GM18520 (cell line): ENCODE measurements at regions not wholly inside any gene's neighbourhood (a gene's known extent, or its start where the extent isn't known, plus 50 kb on each side); places are given as distances from the start of the nearest gene placed in this dataset.
"Not testable (repeated sequence)": the region's sequence is repeated elsewhere in the genome, so short reads cannot be mapped to it uniquely, and the experiment has no call there.

Experiments used
- ATAC-seq: cut with Tn5 transposase; IDR thresholded peaks from one replicate; pipeline ENCODE4 v1.9.1; 2021; ENCODE audit not compliant: unreplicated experiment

DNA sequence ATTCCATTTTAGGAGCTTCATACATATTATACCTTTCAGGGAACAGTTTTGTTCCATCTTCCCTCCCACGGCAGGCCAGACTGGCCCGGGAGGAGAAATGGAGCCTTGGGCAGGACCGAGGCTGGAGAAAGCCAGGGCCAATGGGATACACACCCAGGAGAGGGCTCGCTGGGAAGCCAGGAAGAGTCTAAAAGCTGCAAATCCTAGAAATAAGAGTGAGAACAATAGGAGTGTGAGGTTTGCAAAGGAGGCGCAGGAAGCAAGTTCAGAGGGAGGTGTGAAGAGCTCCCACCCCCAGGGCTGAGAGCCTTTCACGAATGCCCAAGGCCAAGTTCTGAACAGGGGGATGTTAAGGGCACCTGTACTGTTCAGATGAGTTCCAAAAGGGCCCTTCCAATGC lies 67.5 kb upstream of the CPSF6 start:
- ATAC-seq = no peak

DNA sequence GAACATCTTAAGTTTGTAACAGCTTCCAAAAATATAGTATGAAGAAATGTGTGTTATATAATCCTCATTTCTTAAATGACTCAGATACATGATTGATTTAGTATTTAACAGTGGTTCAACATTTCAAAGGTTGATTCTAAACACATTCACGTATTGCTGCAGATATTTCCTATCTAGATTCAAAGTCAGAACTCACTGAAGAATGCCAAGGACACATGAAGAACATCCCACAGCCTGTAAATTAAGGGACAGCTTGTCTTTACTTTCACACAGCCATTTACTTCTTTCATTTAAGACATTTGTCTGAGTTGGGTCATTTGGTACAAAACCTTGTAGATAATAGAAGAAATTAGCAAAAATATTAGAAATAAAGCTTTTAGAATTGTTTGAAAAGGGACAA lies 66.9 kb upstream of the CPSF6 start:
- no peak for ATAC-seq

DNA sequence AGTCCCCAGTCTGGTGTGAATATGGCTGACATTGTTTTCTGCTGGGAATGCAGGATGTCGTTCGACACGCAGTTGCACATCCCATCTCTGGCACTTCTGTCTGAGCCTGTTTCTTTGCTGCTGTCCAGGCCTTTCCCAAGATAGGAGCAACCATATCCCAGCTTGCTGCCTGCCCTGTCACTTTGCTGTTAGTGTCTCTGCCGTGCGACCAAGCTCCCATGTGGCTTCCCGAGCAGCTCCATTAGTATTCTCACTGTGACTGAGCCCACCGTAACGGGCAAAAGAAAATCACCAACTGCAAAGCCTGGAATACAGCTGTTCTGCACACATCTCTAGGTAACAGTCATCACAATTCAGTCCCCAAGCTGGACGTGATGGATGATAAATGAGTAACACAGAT lies 66.0 kb upstream of the CPSF6 start:
- no peak for ATAC-seq

DNA sequence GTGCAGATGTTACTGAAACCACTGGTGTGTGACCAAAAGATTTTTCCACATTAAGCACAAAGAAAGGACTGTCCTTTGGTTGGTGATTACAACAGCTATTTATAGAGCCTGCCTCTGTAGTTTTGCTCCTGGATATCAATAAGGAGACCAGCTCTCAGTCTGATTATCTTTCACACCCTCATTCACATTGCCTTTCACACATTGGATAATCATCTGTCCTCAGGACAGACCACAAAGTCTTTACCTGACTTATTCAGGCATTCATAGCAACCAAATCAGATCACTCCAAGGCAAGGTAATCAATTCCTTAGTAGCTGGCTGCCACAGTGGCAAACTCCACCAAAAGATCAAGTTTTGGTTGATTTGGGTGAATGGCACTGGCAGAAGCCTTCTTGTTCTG lies 59.6 kb upstream of the CPSF6 start:
- no peak for ATAC-seq

DNA sequence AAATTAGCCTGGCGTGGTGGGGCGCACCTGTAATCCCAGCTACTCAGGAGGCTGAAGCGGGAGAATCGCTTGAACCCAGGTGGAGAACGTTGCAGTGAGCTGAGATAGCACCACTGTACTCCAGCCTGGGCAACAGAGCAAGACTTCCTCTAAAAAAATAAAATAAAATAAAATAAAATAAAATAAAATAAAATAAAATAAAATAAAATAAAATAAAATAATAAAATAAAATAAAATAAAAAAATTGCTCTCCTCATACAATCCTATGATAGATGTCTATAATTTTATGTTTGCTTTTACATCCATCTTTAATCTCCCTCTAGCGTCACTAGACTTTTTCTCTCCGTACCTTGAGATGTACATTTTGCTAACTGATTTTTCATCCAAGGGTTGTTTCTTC lies 51.8 kb upstream of the CPSF6 start:
- ATAC-seq = not testable (repeated sequence)

DNA sequence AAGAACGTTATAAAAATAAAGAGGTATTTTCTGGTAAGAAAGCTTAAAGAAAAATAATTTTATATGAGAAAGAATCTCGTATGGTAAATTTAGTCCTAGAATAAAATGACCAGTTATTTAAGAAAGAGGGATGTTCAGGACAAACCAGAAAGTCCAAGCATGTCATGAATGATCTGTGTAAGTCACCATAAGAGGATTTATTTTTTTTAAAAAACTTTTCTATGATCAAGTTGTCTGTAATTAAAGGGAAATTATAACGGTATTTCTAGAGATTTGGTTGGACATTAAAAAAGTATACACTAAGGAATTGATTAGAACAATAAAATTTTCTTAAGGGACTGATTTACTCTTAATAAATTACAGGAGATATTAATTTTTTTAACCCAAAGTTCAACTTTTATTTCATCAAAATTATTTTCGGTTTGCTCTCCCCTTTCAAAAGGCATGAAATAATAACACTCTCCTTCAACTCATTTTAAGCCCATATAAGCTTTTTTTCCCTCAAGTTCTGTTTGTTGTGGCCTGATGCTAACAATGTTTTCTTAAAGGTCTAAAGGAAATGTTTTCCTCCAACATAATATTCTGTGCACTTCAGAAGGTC lies 49.9 kb upstream of the CPSF6 start:
- no peak for ATAC-seq
